ENCODE measurements at regions not wholly inside any gene's neighbourhood (a gene's known extent, or its start where the extent isn't known, plus 50 kb on each side); places are given as distances from the start of the nearest gene placed in this dataset.

- no peak for DNase-seq (ENCODE audit: low read depth, low spot score)
- no peak for TF ChIP-seq EZH2 (IDR thresholded peaks at IDR 0.05)
- TF ChIP-seq FOXP2 (optimal IDR thresholded peaks at IDR 0.05; ENCODE audit: control extremely low read depth, extremely low read length, insufficient read depth), result no peak
- no peak for TF ChIP-seq POLR2AphosphoS5 (IDR thresholded peaks at IDR 0.05; ENCODE audit: borderline replicate concordance, low read depth, low read length)
- Histone ChIP-seq H3K9me3 (ENCODE audit: low read depth, low read length) (no peaks in the 10 kb centered on the region), H3K9ac (ENCODE audit: insufficient read length) (no peak overlapping the region), H3K27ac (no peak overlapping the region), H3K4me3 (no peak overlapping the region), H3K36me3 (ENCODE audit: insufficient read depth, low read length) (no peaks in the 10 kb centered on the region)
Observed at GRCh38 chr21:29396951-29397455, 98.3 kb downstream of the BACH1 start.

GRCh38 chr21:29403301-29403700, 104.6 kb downstream of the BACH1 start:
- DNase-seq (ENCODE audit: low read depth, low spot score), result no peak
- no peaks in the 10 kb centered on the region for H3K9me3 ChIP-seq (ENCODE audit: low read depth, low read length)
- no peak overlapping the region for H3K4me3 ChIP-seq
- H3K27ac ChIP-seq, result no peak overlapping the region
- TF ChIP-seq EZH2 (IDR thresholded peaks at IDR 0.05) (no peak), POLR2AphosphoS5 (IDR thresholded peaks at IDR 0.05; ENCODE audit: borderline replicate concordance, low read depth, low read length) (no peak), FOXP2 (optimal IDR thresholded peaks at IDR 0.05; ENCODE audit: control extremely low read depth, extremely low read length, insufficient read depth) (no peak)
- H3K36me3 ChIP-seq (ENCODE audit: insufficient read depth, low read length), result no peaks in the 10 kb centered on the region
- no peak overlapping the region for H3K9ac ChIP-seq (ENCODE audit: insufficient read length)

GRCh38 chr21:29403922-29404538, 105.3 kb downstream of the BACH1 start:
- Histone ChIP-seq H3K27ac (no peak overlapping the region), H3K9me3 (ENCODE audit: low read depth, low read length) (no peaks in the 10 kb centered on the region), H3K4me3 (no peak overlapping the region), H3K36me3 (ENCODE audit: insufficient read depth, low read length) (no peaks in the 10 kb centered on the region), H3K9ac (ENCODE audit: insufficient read length) (no peak overlapping the region)
- TF ChIP-seq POLR2AphosphoS5 (IDR thresholded peaks at IDR 0.05; ENCODE audit: borderline replicate concordance, low read depth, low read length), result no peak
- TF ChIP-seq EZH2 (IDR thresholded peaks at IDR 0.05), result no peak
- no peak for TF ChIP-seq FOXP2 (optimal IDR thresholded peaks at IDR 0.05; ENCODE audit: control extremely low read depth, extremely low read length, insufficient read depth)
- no peak for DNase-seq (ENCODE audit: low read depth, low spot score)

GRCh38 chr21:29405503-29406122, 106.9 kb downstream of the BACH1 start:
- Histone ChIP-seq H3K9me3 (ENCODE audit: low read depth, low read length) (no peaks in the 10 kb centered on the region), H3K4me3 (no peak overlapping the region), H3K36me3 (ENCODE audit: insufficient read depth, low read length) (no peaks in the 10 kb centered on the region), H3K27ac (no peak overlapping the region), H3K9ac (ENCODE audit: insufficient read length) (no peak overlapping the region)
- TF ChIP-seq FOXP2 (optimal IDR thresholded peaks at IDR 0.05; ENCODE audit: control extremely low read depth, extremely low read length, insufficient read depth), result no peak
- no peak for TF ChIP-seq POLR2AphosphoS5 (IDR thresholded peaks at IDR 0.05; ENCODE audit: borderline replicate concordance, low read depth, low read length)
- TF ChIP-seq EZH2 (IDR thresholded peaks at IDR 0.05), result no peak
- DNase-seq (ENCODE audit: low read depth, low spot score), result no peak

- no peak overlapping the region for H3K27ac ChIP-seq
Observed at GRCh38 chr21:29406385-29406784, 107.7 kb downstream of the BACH1 start.

GRCh38 chr21:29407571-29407970, 108.8 kb downstream of the BACH1 start:
- no peaks in the 10 kb centered on the region for H3K36me3 ChIP-seq (ENCODE audit: insufficient read depth, low read length)
- H3K9me3 ChIP-seq (ENCODE audit: low read depth, low read length), result no peaks in the 10 kb centered on the region
- TF ChIP-seq POLR2AphosphoS5 (IDR thresholded peaks at IDR 0.05; ENCODE audit: borderline replicate concordance, low read depth, low read length), result no peak
- TF ChIP-seq EZH2 (IDR thresholded peaks at IDR 0.05), result no peak
- no peak for DNase-seq (ENCODE audit: low read depth, low spot score)
- H3K4me3 ChIP-seq, result no peak overlapping the region
- H3K27ac ChIP-seq, result no peak overlapping the region
- H3K9ac ChIP-seq (ENCODE audit: insufficient read length), result no peak overlapping the region

More at GRCh38 chr21:29406385-29406784, 107.7 kb downstream of the BACH1 start:
- TF ChIP-seq EZH2 (IDR thresholded peaks at IDR 0.05) (no peak), FOXP2 (optimal IDR thresholded peaks at IDR 0.05; ENCODE audit: control extremely low read depth, extremely low read length, insufficient read depth) (no peak), POLR2AphosphoS5 (IDR thresholded peaks at IDR 0.05; ENCODE audit: borderline replicate concordance, low read depth, low read length) (no peak)
- Histone ChIP-seq H3K4me3 (no peak overlapping the region), H3K36me3 (ENCODE audit: insufficient read depth, low read length) (no peaks in the 10 kb centered on the region), H3K9ac (ENCODE audit: insufficient read length) (no peak overlapping the region), H3K9me3 (ENCODE audit: low read depth, low read length) (no peaks in the 10 kb centered on the region)
- no peak for DNase-seq (ENCODE audit: low read depth, low spot score)

GRCh38 chr21:29413683-29414082, 115.0 kb downstream of the BACH1 start:
- Histone ChIP-seq H3K4me3 (no peak overlapping the region), H3K9ac (ENCODE audit: insufficient read length) (no peak overlapping the region), H3K9me3 (ENCODE audit: low read depth, low read length) (no peaks in the 10 kb centered on the region), H3K36me3 (ENCODE audit: insufficient read depth, low read length) (no peaks in the 10 kb centered on the region), H3K27ac (no peak overlapping the region)
- TF ChIP-seq FOXP2 (optimal IDR thresholded peaks at IDR 0.05; ENCODE audit: control extremely low read depth, extremely low read length, insufficient read depth), result no peak
- TF ChIP-seq EZH2 (IDR thresholded peaks at IDR 0.05), result no peak
- TF ChIP-seq POLR2AphosphoS5 (IDR thresholded peaks at IDR 0.05; ENCODE audit: borderline replicate concordance, low read depth, low read length), result no peak
- DNase-seq (ENCODE audit: low read depth, low spot score), result no peak

GRCh38 chr21:29416268-29416667, 117.5 kb downstream of the BACH1 start:
- no peaks in the 10 kb centered on the region for H3K9me3 ChIP-seq (ENCODE audit: low read depth, low read length)
- TF ChIP-seq EZH2 (IDR thresholded peaks at IDR 0.05) (no peak), POLR2AphosphoS5 (IDR thresholded peaks at IDR 0.05; ENCODE audit: borderline replicate concordance, low read depth, low read length) (no peak), FOXP2 (optimal IDR thresholded peaks at IDR 0.05; ENCODE audit: control extremely low read depth, extremely low read length, insufficient read depth) (no peak)
- no peak for DNase-seq (ENCODE audit: low read depth, low spot score)
- H3K4me3 ChIP-seq, result no peak overlapping the region
- no peak overlapping the region for H3K9ac ChIP-seq (ENCODE audit: insufficient read length)
- H3K36me3 ChIP-seq (ENCODE audit: insufficient read depth, low read length), result no peaks in the 10 kb centered on the region
- no peak overlapping the region for H3K27ac ChIP-seq

All from SK-N-MC (cell line).